WERI-Rb-1 (cell line): ENCODE measurements at regions not wholly inside any gene's neighbourhood (a gene's known extent, or its start where the extent isn't known, plus 50 kb on each side); places are given as distances from the start of the nearest gene placed in this dataset.

Experiments
- DNase-seq: peaks from one replicate; pipeline ENCODE4 v3.0.0-alpha.2; 2020
- H3K27ac ChIP-seq: fragments of 250-450 bp; sonication (Bioruptor Pico); 2 replicates; pipeline ENCODE4 v1.5.1; 2020; ENCODE audit warnings: mild to moderate bottlenecking, moderate library complexity
- H3K27me3 ChIP-seq: fragments of 250-450 bp; sonication (Bioruptor Pico); 2 replicates; pipeline ENCODE4 v1.5.1; 2021; ENCODE audit warnings: mild to moderate bottlenecking, low read depth, moderate library complexity; ENCODE audit not compliant: insufficient read depth, severe bottlenecking
- H3K36me3 ChIP-seq: fragments of 250-450 bp; sonication (Bioruptor Pico); 2 replicates; pipeline ENCODE4 v1.5.1; 2020; ENCODE audit warnings: mild to moderate bottlenecking, moderate library complexity
- H3K4me3 ChIP-seq: 2 replicates; pipeline ENCODE4 v1.5.1; 2011; ENCODE audit warnings: low read depth, mild to moderate bottlenecking, control low read depth, low read length
- H3K9me3 ChIP-seq: fragments of 250-450 bp; sonication (Bioruptor Pico); 2 replicates; pipeline ENCODE4 v1.5.1; 2021; ENCODE audit warnings: mild to moderate bottlenecking, moderate library complexity; ENCODE audit not compliant: severe bottlenecking
- TF ChIP-seq, protein P1 (sequence below): IDR thresholded peaks from 2 replicates; pipeline ENCODE4 v1.5.1; 2011; ENCODE audit warnings: low read depth, mild to moderate bottlenecking, control low read depth, inconsistent platforms, low read length

DNA sequence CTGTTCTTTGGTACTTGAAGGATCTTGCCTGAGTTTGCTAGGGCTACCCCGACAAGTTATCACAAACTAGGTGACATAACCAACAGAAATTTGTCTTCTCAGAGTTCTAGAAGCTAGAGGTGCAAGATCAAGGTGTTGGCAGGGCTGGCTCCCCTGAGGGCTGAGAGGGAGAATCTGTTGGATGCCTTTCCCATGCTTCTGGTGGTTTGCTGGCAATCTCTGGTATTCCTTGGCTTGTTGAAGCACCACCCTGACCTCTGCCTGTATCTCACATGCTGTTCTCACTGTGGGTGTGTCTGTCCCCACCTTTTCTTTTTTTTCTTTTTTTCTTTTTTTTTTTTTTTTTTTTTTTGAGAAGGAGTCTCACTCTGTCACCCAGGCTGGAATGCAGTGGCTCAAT is 81.2 kb downstream of the VCPKMT start:
- H3K27ac ChIP-seq = no peak overlapping the region

DNA sequence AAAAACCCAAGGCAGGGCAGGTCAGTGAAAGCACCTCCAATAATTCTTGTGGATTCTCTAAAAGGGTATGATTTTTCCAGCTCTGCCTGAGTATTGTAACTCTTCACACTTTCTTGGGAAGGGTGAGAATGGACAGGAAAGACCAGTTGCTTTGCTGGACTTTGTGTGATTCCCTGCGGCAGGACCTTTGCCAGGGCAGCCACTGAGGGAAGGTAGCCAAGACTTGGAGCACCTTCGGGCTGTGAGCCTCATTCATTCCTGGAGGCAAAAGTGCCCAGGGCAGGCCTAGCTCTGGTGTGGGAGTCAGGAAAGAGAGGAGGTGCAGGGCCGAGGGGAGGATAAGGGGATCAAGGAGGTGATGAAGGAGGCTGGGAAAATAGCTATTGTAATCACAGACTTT is 80.2 kb downstream of the VCPKMT start:
- TF ChIP-seq, protein P1, sequence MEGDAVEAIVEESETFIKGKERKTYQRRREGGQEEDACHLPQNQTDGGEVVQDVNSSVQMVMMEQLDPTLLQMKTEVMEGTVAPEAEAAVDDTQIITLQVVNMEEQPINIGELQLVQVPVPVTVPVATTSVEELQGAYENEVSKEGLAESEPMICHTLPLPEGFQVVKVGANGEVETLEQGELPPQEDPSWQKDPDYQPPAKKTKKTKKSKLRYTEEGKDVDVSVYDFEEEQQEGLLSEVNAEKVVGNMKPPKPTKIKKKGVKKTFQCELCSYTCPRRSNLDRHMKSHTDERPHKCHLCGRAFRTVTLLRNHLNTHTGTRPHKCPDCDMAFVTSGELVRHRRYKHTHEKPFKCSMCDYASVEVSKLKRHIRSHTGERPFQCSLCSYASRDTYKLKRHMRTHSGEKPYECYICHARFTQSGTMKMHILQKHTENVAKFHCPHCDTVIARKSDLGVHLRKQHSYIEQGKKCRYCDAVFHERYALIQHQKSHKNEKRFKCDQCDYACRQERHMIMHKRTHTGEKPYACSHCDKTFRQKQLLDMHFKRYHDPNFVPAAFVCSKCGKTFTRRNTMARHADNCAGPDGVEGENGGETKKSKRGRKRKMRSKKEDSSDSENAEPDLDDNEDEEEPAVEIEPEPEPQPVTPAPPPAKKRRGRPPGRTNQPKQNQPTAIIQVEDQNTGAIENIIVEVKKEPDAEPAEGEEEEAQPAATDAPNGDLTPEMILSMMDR = no peak
- Histone ChIP-seq H3K4me3 (no peak overlapping the region), H3K27ac (no peak overlapping the region), H3K27me3 (no peaks in the 10 kb centered on the region), H3K36me3 (no peaks in the 10 kb centered on the region), H3K9me3 (no peaks in the 10 kb centered on the region)
- DNase-seq = no peak

More for the DNA sequence above, 81.2 kb downstream of the VCPKMT start:
- H3K4me3 ChIP-seq = no peak overlapping the region
- no peaks in the 10 kb centered on the region for H3K27me3 ChIP-seq
- TF ChIP-seq, protein P1 = no peak
- no peak for DNase-seq
- H3K9me3 ChIP-seq = no peaks in the 10 kb centered on the region
- no peaks in the 10 kb centered on the region for H3K36me3 ChIP-seq

DNA sequence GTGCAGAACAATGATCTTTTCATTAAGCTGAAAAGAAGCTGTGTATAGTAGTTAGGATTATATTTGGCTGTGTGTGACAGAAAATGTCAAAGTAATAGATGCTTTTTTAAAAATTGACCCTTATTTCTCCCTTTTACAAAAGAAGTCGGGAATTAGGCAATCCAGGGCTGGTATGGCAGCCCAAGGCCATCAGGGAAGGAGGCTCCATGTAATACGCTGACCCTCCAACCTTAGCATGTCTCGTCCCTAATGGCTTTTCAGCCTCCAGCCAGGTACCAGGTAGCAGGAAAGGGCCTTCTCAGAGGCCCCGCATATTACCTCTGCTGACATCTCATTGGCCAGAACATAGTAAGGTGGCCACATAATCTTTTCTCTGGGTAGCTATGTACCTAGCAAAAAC is 79.7 kb downstream of the VCPKMT start:
- Histone ChIP-seq H3K27ac (no peak overlapping the region), H3K4me3 (no peak overlapping the region), H3K9me3 (no peaks in the 10 kb centered on the region), H3K27me3 (no peaks in the 10 kb centered on the region), H3K36me3 (no peaks in the 10 kb centered on the region)
- no peak for DNase-seq
- TF ChIP-seq, protein P1 = no peak

DNA sequence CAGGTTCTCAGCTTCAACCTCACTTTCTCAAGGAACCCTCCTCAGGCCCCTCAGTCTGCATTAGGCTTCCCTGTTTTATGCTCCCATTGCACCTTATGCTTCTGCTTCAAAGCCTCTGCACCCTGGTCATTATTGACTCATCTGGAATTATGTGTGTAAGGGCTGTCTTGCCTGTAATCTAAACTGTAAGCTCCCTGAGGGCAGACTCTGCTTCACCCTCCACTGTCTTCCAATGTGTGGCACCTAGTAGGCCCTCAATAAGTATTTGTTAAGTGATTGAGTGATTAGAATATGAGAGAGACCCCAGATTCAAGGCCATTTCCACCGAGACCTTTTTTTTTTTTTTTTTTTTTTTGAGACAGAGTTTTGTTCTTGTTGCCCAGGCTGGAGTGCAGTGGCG is 79.1 kb downstream of the VCPKMT start:
- Histone ChIP-seq H3K9me3 (no peaks in the 10 kb centered on the region), H3K27ac (no peak overlapping the region), H3K27me3 (no peaks in the 10 kb centered on the region), H3K4me3 (no peak overlapping the region), H3K36me3 (no peaks in the 10 kb centered on the region)
- no peak for DNase-seq
- TF ChIP-seq, protein P1 = no peak

DNA sequence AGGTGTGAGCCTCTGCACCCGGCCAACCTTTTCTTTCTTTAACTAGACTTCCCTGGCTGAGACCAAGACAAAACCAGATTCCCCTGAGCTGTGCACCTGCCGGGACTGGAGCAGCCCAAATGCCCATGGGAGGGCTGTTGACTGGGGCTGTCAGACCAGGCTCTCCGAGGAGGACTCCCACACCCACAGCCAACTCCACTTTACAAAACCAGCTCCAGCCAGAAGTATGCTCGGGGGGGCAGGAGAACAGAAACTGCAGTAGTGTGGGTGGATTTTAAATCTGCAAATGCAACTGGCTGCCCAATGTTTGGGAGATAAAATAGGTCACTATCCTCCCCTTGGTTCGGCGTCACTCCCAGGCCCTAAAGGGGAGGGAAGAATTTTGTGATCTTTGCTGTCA is 78.5 kb downstream of the VCPKMT start:
- TF ChIP-seq, protein P1 = no peak
- no peak for DNase-seq
- no peaks in the 10 kb centered on the region for H3K9me3 ChIP-seq
- no peaks in the 10 kb centered on the region for H3K27me3 ChIP-seq
- H3K4me3 ChIP-seq = no peak overlapping the region
- H3K27ac ChIP-seq = no peak overlapping the region
- H3K36me3 ChIP-seq = no peaks in the 10 kb centered on the region

DNA sequence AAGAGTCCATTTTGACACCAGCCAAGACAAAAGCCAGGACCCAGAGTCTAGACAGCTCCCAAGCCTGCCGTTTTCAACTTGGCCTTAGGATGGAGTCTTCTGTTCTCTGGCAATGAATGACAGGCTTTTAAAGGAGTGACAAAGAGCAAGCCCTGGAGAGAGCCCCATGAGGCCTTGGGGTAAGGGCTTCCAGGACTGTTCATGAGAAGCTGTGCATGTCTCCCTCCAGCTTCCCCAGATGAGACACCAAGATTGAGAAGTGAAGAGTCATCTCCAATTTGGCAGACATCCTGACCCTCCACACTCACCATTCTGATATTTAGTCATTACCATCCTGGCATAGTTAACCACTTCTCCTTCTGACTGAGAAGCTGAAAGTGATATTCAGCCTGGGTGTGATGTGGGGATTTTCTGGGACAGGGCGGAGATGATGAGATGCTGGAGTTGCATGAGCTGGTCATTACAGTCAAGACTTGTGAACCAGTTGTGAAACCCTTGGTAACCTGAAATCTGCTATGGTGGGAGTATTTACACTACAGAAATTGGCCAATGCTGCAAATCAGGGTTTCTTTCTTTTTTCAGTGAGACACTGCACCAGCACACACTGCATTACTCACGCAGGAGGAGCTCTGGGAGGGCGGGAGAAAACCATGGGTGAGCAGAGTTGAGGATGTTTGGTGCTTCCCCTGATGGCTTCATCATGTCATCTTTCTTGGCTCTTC is 77.8 kb downstream of the VCPKMT start:
- TF ChIP-seq, protein P1 = no peak
- Histone ChIP-seq H3K27ac (no peak overlapping the region), H3K36me3 (no peaks in the 10 kb centered on the region), H3K27me3 (no peaks in the 10 kb centered on the region), H3K9me3 (no peaks in the 10 kb centered on the region), H3K4me3 (no peak overlapping the region)
- no peak for DNase-seq
